GM23248 (cell line): ENCODE measurements at regions not wholly inside any gene's neighbourhood (a gene's known extent, or its start where the extent isn't known, plus 50 kb on each side); places are given as distances from the start of the nearest gene placed in this dataset.
"Not testable (repeated sequence)": the region's sequence is repeated elsewhere in the genome, so short reads cannot be mapped to it uniquely, and the experiment has no call there.

Experiments used
- EZH2 ChIP-seq: fragments of 200-600 bp; sonication (generic); IDR thresholded peaks from 2 replicates; pipeline ENCODE4 v1.6.1; 2018; ENCODE audit warnings: antibody characterized with exemption, mild to moderate bottlenecking; ENCODE audit not compliant: insufficient read depth, poor library complexity, severe bottlenecking
- EZH2phosphoT487 ChIP-seq: fragments of 200-600 bp; sonication (generic); IDR thresholded peaks from 2 replicates; pipeline ENCODE4 v1.6.1; 2018; ENCODE audit warnings: antibody characterized with exemption, moderate library complexity, mild to moderate bottlenecking, low read depth; ENCODE audit not compliant: insufficient read depth

DNA sequence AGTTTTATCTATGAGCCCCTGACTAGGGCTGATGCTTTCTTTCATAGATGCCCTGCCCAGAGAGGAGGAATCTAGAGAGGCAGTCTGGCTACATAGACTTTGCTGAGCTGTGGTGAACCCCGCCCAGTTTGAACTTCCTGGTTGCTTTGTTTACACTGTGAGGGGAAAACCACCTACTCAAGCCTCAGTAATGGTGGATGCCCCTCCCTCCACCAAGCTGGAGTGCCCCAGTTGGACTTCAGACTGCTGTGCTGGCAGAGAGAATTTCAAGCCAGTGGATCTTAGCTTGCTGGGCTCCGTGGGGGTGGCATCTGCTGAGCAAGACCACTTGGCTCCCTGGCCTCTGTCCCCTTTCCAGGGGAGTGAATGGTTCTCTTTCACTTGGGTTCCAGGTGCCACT lies 792.3 kb upstream of the MANEA start:
- not testable (repeated sequence) for TF ChIP-seq EZH2, EZH2phosphoT487
